ENCODE measurements at regions not wholly inside any gene's neighbourhood (a gene's known extent, or its start where the extent isn't known, plus 50 kb on each side); places are given as distances from the start of the nearest gene placed in this dataset.
"Not testable (repeated sequence)": the region's sequence is repeated elsewhere in the genome, so short reads cannot be mapped to it uniquely, and the experiment has no call there.

- 74 to 86% (median 78%) methylated on average over 4 of the region's 4 CpGs for WGBS, 5 donors
- Histone ChIP-seq H3K36me3 (no peaks in the 10 kb centered on the region), H3K9me3 (no peaks in the 10 kb centered on the region), H3K4me1 (no peaks in the 10 kb centered on the region), H3K27me3 (replicated peaks in 1 of 7) (no peaks in the 10 kb centered on the region), H3K4me3 (no peak overlapping the region), H3K27ac (no peak overlapping the region)
- intact Hi-C loops (cut with DNase I; ENCODE audit: low total_unique reads) = no loop called here
- TF ChIP-seq CTCF (IDR thresholded peaks at IDR 0.05 in 8 of 11, conservative IDR thresholded peaks at IDR 0.05 in 3 of 11) = no peak
- TF ChIP-seq POLR2A (IDR thresholded peaks at IDR 0.05) = no peak
- no peak for TF ChIP-seq POLR2AphosphoS5 (IDR thresholded peaks at IDR 0.05)
- no peak for DNase-seq
Observed at GRCh38 chr4:11070813-11071212, 357.9 kb downstream of the HS3ST1 start.

GRCh38 chr4:11069581-11070211 is 359.0 kb downstream of the HS3ST1 start:
- Histone ChIP-seq H3K27me3 (replicated peaks in 1 of 7) (no peaks in the 10 kb centered on the region), H3K36me3 (no peaks in the 10 kb centered on the region), H3K27ac (no peak overlapping the region), H3K4me1 (no peaks in the 10 kb centered on the region), H3K9me3 (no peaks in the 10 kb centered on the region), H3K4me3 (no peak overlapping the region)
- intact Hi-C loops (cut with DNase I; ENCODE audit: low total_unique reads) = no loop called here
- TF ChIP-seq POLR2A (IDR thresholded peaks at IDR 0.05) (no peak), POLR2AphosphoS5 (IDR thresholded peaks at IDR 0.05) (no peak), CTCF (IDR thresholded peaks at IDR 0.05 in 8 of 11, conservative IDR thresholded peaks at IDR 0.05 in 3 of 11) (no peak)
- WGBS, 5 donors = 73 to 80% (median 77%) methylated on average over 2 of the region's 2 CpGs
- no peak for DNase-seq

GRCh38 chr4:11069083-11069482 is 359.6 kb downstream of the HS3ST1 start:
- TF ChIP-seq POLR2AphosphoS5 (IDR thresholded peaks at IDR 0.05) = no peak
- no peak for TF ChIP-seq POLR2A (IDR thresholded peaks at IDR 0.05)
- WGBS, 5 donors = 58 to 63% (median 60%) methylated on average over 3 of the region's 3 CpGs
- H3K4me3 ChIP-seq = no peak overlapping the region
- no peaks in the 10 kb centered on the region for H3K36me3 ChIP-seq
- H3K4me1 ChIP-seq = no peaks in the 10 kb centered on the region
- no peaks in the 10 kb centered on the region for H3K9me3 ChIP-seq
- no peaks in the 10 kb centered on the region for H3K27me3 ChIP-seq (replicated peaks in 1 of 7)
- no peak overlapping the region for H3K27ac ChIP-seq
- DNase-seq = no peak
- intact Hi-C loops (cut with DNase I; ENCODE audit: low total_unique reads) = no loop called here

- WGBS, 5 donors = 89 to 97% (median 96%) methylated on average over 22 of the region's 22 CpGs
- DNase-seq; H3K36me3 ChIP-seq; H3K9me3 ChIP-seq; H3K4me3 ChIP-seq; intact Hi-C loops (cut with DNase I; ENCODE audit: low total_unique reads); H3K27me3 ChIP-seq (replicated peaks in 1 of 7); H3K4me1 ChIP-seq; H3K27ac ChIP-seq: not testable (repeated sequence)
Observed at GRCh38 chr4:11066584-11066983, 362.1 kb downstream of the HS3ST1 start.

GRCh38 chr4:11060637-11061036 is 368.1 kb downstream of the HS3ST1 start:
- H3K27ac ChIP-seq; H3K4me3 ChIP-seq; H3K27me3 ChIP-seq (replicated peaks in 1 of 7); H3K4me1 ChIP-seq; DNase-seq; H3K36me3 ChIP-seq; H3K9me3 ChIP-seq; intact Hi-C loops (cut with DNase I; ENCODE audit: low total_unique reads): not testable (repeated sequence)
- WGBS, 5 donors = 73 to 94% (median 90%) methylated on average over 2 to 3 of the region's 3 CpGs

- H3K27me3 ChIP-seq (replicated peaks in 1 of 7); H3K9me3 ChIP-seq; H3K27ac ChIP-seq; H3K36me3 ChIP-seq; H3K4me3 ChIP-seq; intact Hi-C loops (cut with DNase I; ENCODE audit: low total_unique reads); DNase-seq; H3K4me1 ChIP-seq: not testable (repeated sequence)
- WGBS, 5 donors = 91 to 95% (median 95%) methylated on average over 7 of the region's 7 CpGs
Observed at GRCh38 chr4:11054937-11055336, 370.4 kb upstream of the CLNK start.
